WTC11 (cell line): ENCODE measurements at regions not wholly inside any gene's neighbourhood (a gene's known extent, or its start where the extent isn't known, plus 50 kb on each side); places are given as distances from the start of the nearest gene placed in this dataset.

Experiments
- ATAC-seq: fragments of 200-7000 bp; cut with Tn5 transposase; 2 replicates; pipeline ENCODE4 v1.10.0; 2021; ENCODE audit warnings: mild to moderate bottlenecking, moderate library complexity
- CTCF ChIA-PET: fragments of 300-600 bp; sonication (Branson Sonifier 250); formaldehyde crosslinking; loops from one replicate; lab custom pipeline; 2021; ENCODE audit warnings: antibody characterized with exemption; lab: Charles Lee
- POLR2A ChIA-PET: fragments of 350-600 bp; sonication (Branson Sonifier 250); formaldehyde crosslinking; loops from one replicate; lab custom pipeline; 2021; ENCODE audit warnings: antibody characterized with exemption; lab: Charles Lee
- DNase-seq: peaks from one replicate; pipeline ENCODE4 v3.0.0; 2021; ENCODE audit warnings: low spot score
- H3K27ac Mint-ChIP-seq: 2 replicates; pipeline ENCODE4 v1.8.0; 2021; ENCODE audit warnings: mixed read lengths
- H3K27me3 Mint-ChIP-seq: 2 replicates; pipeline ENCODE4 v1.8.0; 2021; ENCODE audit warnings: low read depth, mild to moderate bottlenecking, moderate library complexity, mixed read lengths
- H3K36me3 Mint-ChIP-seq: 2 replicates; pipeline ENCODE4 v1.8.0; 2021; ENCODE audit warnings: mixed read lengths
- H3K4me1 Mint-ChIP-seq: 2 replicates; pipeline ENCODE4 v1.8.0; 2022; ENCODE audit warnings: mixed read lengths
- H3K4me3 Mint-ChIP-seq: 2 replicates; pipeline ENCODE4 v1.8.0; 2021; ENCODE audit warnings: mild to moderate bottlenecking, moderate library complexity, mixed read lengths
- H3K9me3 Mint-ChIP-seq: 2 replicates; pipeline ENCODE4 v1.8.0; 2021; ENCODE audit warnings: mixed read lengths
- CREM ChIP-seq: sonication (generic); formaldehyde crosslinking; IDR thresholded peaks from 2 replicates; pipeline ENCODE4 v1.8.1; 2022; ENCODE audit warnings: mild to moderate bottlenecking, missing genetic modification reagents, moderate library complexity
- ELF4 ChIP-seq: sonication (generic); formaldehyde crosslinking; IDR thresholded peaks from 2 replicates; pipeline ENCODE4 v1.8.1; 2022; ENCODE audit warnings: low read depth, mild to moderate bottlenecking, moderate library complexity, missing genetic modification reagents
- NR2C2 ChIP-seq: sonication (generic); formaldehyde crosslinking; IDR thresholded peaks from 2 replicates; pipeline ENCODE4 v1.8.0; 2022; ENCODE audit warnings: mild to moderate bottlenecking, missing genetic modification reagents
- OVOL2 ChIP-seq: fragments of 250-450 bp; sonication (Bioruptor Pico); IDR thresholded peaks from 2 replicates; pipeline ENCODE4 v1.9.0; 2021; ENCODE audit warnings: mild to moderate bottlenecking, borderline replicate concordance
- RORB ChIP-seq: fragments of 250-450 bp; sonication (Bioruptor Pico); IDR thresholded peaks from 2 replicates; pipeline ENCODE4 v1.9.0; 2021; ENCODE audit warnings: mild to moderate bottlenecking
- SOX15 ChIP-seq: fragments of 250-450 bp; sonication (Bioruptor Pico); IDR thresholded peaks from 2 replicates; pipeline ENCODE4 v1.9.0; 2021; ENCODE audit warnings: mild to moderate bottlenecking
- ZNF219 ChIP-seq: sonication (generic); formaldehyde crosslinking; IDR thresholded peaks from 2 replicates; pipeline ENCODE4 v1.8.0; 2023; ENCODE audit warnings: missing genetic modification reagents, mild to moderate bottlenecking, borderline replicate concordance
- ZNF232 ChIP-seq: sonication (generic); formaldehyde crosslinking; IDR thresholded peaks from 2 replicates; pipeline ENCODE4 v1.8.0; 2022; ENCODE audit warnings: mild to moderate bottlenecking, missing genetic modification reagents
- ZNF263 ChIP-seq: sonication (generic); formaldehyde crosslinking; IDR thresholded peaks from 2 replicates; pipeline ENCODE4 v1.8.1; 2022; ENCODE audit warnings: low read depth, mild to moderate bottlenecking, moderate library complexity, missing genetic modification reagents
- TF ChIP-seq, protein P1 (sequence below): fragments of 250-450 bp; sonication (Bioruptor Pico); IDR thresholded peaks from 2 replicates; pipeline ENCODE4 v2.1.2; 2022; ENCODE audit warnings: mild to moderate bottlenecking, moderate library complexity
- TF ChIP-seq, protein P2 (sequence below): sonication (generic); formaldehyde crosslinking; IDR thresholded peaks from 2 replicates; pipeline ENCODE4 v1.8.1; 2023; ENCODE audit warnings: mild to moderate bottlenecking, missing genetic modification reagents, moderate library complexity
- TF ChIP-seq, protein P3 (sequence below): sonication (generic); formaldehyde crosslinking; IDR thresholded peaks from 2 replicates; pipeline ENCODE4 v1.8.1; 2023; ENCODE audit warnings: mild to moderate bottlenecking, missing genetic modification reagents, moderate library complexity
- TF ChIP-seq, protein P4 (sequence below): sonication (generic); formaldehyde crosslinking; IDR thresholded peaks from 2 replicates; pipeline ENCODE4 v1.8.1; 2022; ENCODE audit warnings: mild to moderate bottlenecking, missing genetic modification reagents, moderate library complexity, borderline replicate concordance
- TF ChIP-seq, protein P5 (sequence below): sonication (generic); formaldehyde crosslinking; IDR thresholded peaks from 2 replicates; pipeline ENCODE4 v1.8.1; 2022; ENCODE audit warnings: mild to moderate bottlenecking, moderate library complexity, missing genetic modification reagents
- TF ChIP-seq, protein P6 (sequence below): fragments of 200-600 bp; IDR thresholded peaks from 2 replicates; pipeline ENCODE4 v1.8.0; 2022; ENCODE audit warnings: antibody characterized with exemption
- TF ChIP-seq, protein P7 (sequence below): sonication (generic); formaldehyde crosslinking; IDR thresholded peaks from 2 replicates; pipeline ENCODE4 v1.8.0; 2022; ENCODE audit warnings: mild to moderate bottlenecking, missing genetic modification reagents
- TF ChIP-seq, protein P8 (sequence below): sonication (generic); formaldehyde crosslinking; IDR thresholded peaks from 2 replicates; pipeline ENCODE4 v1.8.0; 2022; ENCODE audit warnings: missing genetic modification reagents
- TF ChIP-seq, protein P9 (sequence below): fragments of 250-450 bp; sonication (Bioruptor Pico); IDR thresholded peaks from 2 replicates; pipeline ENCODE4 v1.8.0; 2021; ENCODE audit warnings: mild to moderate bottlenecking
- TF ChIP-seq, protein P10 (sequence below): sonication (generic); formaldehyde crosslinking; IDR thresholded peaks from 2 replicates; pipeline ENCODE4 v1.8.0; 2023; ENCODE audit warnings: missing genetic modification reagents

DNA sequence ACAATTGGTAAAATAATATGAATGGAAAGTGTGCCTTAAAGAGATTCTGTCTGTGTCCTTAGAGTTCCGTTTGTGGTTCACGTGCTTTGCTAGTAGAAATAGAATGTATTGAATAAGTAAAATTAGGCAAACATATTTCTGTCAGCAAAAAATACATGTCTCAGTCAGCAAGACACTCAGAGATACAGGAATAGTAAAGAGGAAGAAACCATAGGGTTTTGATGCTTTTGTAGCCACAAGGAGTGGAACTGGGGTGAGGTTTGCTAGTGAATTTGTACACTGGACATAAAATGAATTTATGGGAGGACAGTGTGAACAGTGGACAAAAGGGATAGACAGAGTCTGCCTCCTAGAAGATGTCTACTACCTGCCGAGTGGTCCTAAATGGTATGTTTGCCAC lies 289.2 kb upstream of the NRP1 start:
- Mint-ChIP-seq H3K9me3 (peaks cover 12% of the 10 kb centered on the region), H3K4me1 (no peaks in the 10 kb centered on the region), H3K36me3 (no peaks in the 10 kb centered on the region), H3K27ac (no peak overlapping the region), H3K4me3 (no peak overlapping the region), H3K27me3 (no peaks in the 10 kb centered on the region)
- DNase-seq (no peak), ATAC-seq (no peak)
- ChIA-PET CTCF (no interaction called here), POLR2A (no interaction called here)
- no peak for TF ChIP-seq RORB (CRISPR knock-in tag)

DNA sequence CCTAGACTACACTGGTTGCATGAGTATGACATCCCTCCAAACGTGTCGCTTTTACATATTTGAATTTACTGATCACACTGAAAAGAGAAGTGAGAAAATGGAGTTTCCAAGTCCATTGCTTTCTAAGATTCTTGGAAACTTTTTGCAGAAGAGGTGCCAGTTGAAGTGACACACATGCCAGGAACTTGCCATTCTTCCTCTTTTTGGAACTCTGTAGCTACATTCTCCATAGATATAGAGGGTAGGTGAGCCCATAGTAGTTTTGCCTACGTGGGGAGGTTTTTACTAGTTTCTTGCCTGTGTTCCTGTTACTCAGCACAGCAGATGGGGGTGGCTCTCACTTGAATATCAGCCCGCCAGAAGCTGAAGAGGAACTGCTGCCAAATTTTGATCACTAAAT lies 286.6 kb upstream of the NRP1 start:
- Mint-ChIP-seq H3K27me3 (no peaks in the 10 kb centered on the region), H3K27ac (no peak overlapping the region), H3K4me1 (no peaks in the 10 kb centered on the region), H3K9me3 (peaks cover 12% of the 10 kb centered on the region), H3K4me3 (no peak overlapping the region), H3K36me3 (no peaks in the 10 kb centered on the region)
- DNase-seq (no peak), ATAC-seq (no peak)
- TF ChIP-seq, protein P1, sequence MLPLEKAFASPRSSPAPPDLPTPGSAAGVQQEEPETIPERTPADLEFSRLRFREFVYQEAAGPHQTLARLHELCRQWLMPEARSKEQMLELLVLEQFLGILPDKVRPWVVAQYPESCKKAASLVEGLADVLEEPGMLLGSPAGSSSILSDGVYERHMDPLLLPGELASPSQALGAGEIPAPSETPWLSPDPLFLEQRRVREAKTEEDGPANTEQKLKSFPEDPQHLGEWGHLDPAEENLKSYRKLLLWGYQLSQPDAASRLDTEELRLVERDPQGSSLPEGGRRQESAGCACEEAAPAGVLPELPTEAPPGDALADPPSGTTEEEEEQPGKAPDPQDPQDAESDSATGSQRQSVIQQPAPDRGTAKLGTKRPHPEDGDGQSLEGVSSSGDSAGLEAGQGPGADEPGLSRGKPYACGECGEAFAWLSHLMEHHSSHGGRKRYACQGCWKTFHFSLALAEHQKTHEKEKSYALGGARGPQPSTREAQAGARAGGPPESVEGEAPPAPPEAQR (CRISPR knock-in tag): no peak
- TF ChIP-seq ZNF263 (no peak), OVOL2 (CRISPR knock-in tag) (no peak), ELF4 (no peak), ZNF219 (CRISPR knock-in tag) (no peak), ZNF232 (no peak)
- TF ChIP-seq, protein P2, sequence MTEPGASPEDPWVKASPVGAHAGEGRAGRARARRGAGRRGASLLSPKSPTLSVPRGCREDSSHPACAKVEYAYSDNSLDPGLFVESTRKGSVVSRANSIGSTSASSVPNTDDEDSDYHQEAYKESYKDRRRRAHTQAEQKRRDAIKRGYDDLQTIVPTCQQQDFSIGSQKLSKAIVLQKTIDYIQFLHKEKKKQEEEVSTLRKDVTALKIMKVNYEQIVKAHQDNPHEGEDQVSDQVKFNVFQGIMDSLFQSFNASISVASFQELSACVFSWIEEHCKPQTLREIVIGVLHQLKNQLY (CRISPR knock-in tag): no peak
- TF ChIP-seq, protein P3, sequence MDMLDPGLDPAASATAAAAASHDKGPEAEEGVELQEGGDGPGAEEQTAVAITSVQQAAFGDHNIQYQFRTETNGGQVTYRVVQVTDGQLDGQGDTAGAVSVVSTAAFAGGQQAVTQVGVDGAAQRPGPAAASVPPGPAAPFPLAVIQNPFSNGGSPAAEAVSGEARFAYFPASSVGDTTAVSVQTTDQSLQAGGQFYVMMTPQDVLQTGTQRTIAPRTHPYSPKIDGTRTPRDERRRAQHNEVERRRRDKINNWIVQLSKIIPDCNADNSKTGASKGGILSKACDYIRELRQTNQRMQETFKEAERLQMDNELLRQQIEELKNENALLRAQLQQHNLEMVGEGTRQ (CRISPR knock-in tag): no peak
- TF ChIP-seq, protein P4, sequence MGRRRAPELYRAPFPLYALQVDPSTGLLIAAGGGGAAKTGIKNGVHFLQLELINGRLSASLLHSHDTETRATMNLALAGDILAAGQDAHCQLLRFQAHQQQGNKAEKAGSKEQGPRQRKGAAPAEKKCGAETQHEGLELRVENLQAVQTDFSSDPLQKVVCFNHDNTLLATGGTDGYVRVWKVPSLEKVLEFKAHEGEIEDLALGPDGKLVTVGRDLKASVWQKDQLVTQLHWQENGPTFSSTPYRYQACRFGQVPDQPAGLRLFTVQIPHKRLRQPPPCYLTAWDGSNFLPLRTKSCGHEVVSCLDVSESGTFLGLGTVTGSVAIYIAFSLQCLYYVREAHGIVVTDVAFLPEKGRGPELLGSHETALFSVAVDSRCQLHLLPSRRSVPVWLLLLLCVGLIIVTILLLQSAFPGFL (CRISPR knock-in tag): no peak
- TF ChIP-seq, protein P5, sequence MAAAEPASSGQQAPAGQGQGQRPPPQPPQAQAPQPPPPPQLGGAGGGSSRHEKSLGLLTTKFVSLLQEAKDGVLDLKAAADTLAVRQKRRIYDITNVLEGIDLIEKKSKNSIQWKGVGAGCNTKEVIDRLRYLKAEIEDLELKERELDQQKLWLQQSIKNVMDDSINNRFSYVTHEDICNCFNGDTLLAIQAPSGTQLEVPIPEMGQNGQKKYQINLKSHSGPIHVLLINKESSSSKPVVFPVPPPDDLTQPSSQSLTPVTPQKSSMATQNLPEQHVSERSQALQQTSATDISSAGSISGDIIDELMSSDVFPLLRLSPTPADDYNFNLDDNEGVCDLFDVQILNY (CRISPR knock-in tag): no peak
- TF ChIP-seq, protein P6, sequence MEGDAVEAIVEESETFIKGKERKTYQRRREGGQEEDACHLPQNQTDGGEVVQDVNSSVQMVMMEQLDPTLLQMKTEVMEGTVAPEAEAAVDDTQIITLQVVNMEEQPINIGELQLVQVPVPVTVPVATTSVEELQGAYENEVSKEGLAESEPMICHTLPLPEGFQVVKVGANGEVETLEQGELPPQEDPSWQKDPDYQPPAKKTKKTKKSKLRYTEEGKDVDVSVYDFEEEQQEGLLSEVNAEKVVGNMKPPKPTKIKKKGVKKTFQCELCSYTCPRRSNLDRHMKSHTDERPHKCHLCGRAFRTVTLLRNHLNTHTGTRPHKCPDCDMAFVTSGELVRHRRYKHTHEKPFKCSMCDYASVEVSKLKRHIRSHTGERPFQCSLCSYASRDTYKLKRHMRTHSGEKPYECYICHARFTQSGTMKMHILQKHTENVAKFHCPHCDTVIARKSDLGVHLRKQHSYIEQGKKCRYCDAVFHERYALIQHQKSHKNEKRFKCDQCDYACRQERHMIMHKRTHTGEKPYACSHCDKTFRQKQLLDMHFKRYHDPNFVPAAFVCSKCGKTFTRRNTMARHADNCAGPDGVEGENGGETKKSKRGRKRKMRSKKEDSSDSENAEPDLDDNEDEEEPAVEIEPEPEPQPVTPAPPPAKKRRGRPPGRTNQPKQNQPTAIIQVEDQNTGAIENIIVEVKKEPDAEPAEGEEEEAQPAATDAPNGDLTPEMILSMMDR: no peak
- TF ChIP-seq, protein P7, sequence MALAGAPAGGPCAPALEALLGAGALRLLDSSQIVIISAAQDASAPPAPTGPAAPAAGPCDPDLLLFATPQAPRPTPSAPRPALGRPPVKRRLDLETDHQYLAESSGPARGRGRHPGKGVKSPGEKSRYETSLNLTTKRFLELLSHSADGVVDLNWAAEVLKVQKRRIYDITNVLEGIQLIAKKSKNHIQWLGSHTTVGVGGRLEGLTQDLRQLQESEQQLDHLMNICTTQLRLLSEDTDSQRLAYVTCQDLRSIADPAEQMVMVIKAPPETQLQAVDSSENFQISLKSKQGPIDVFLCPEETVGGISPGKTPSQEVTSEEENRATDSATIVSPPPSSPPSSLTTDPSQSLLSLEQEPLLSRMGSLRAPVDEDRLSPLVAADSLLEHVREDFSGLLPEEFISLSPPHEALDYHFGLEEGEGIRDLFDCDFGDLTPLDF (CRISPR knock-in tag): no peak
- ChIA-PET POLR2A (no interaction called here), CTCF (no interaction called here)

DNA sequence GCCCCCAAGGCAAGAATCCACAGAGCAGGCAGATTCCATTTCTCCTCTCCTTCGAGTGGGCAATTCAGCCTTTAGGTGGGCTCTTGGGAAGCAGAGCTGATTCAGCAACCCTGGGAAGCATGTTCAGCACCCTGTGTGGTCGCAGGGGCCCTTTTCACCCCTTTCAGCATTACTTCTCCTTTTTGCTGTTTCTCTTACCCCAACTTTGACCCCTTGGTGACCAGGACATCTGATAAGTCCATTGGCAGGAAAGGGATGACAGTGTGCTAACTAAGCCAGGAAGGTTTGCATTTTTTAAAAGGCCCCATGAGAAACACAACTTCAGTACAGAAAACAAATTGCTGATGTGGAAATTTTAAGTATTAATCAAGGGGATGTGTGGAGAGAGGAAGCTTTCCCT lies 283.7 kb upstream of the NRP1 start:
- no peaks in the 10 kb centered on the region for H3K4me1 Mint-ChIP-seq
- no peak for ATAC-seq
- no peak for DNase-seq
- TF ChIP-seq, protein P8, sequence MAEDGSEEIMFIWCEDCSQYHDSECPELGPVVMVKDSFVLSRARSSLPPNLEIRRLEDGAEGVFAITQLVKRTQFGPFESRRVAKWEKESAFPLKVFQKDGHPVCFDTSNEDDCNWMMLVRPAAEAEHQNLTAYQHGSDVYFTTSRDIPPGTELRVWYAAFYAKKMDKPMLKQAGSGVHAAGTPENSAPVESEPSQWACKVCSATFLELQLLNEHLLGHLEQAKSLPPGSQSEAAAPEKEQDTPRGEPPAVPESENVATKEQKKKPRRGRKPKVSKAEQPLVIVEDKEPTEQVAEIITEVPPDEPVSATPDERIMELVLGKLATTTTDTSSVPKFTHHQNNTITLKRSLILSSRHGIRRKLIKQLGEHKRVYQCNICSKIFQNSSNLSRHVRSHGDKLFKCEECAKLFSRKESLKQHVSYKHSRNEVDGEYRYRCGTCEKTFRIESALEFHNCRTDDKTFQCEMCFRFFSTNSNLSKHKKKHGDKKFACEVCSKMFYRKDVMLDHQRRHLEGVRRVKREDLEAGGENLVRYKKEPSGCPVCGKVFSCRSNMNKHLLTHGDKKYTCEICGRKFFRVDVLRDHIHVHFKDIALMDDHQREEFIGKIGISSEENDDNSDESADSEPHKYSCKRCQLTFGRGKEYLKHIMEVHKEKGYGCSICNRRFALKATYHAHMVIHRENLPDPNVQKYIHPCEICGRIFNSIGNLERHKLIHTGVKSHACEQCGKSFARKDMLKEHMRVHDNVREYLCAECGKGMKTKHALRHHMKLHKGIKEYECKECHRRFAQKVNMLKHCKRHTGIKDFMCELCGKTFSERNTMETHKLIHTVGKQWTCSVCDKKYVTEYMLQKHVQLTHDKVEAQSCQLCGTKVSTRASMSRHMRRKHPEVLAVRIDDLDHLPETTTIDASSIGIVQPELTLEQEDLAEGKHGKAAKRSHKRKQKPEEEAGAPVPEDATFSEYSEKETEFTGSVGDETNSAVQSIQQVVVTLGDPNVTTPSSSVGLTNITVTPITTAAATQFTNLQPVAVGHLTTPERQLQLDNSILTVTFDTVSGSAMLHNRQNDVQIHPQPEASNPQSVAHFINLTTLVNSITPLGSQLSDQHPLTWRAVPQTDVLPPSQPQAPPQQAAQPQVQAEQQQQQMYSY: no peak
- no peak for TF ChIP-seq SOX15
- no peak for TF ChIP-seq OVOL2 (CRISPR knock-in tag)
- TF ChIP-seq, protein P9, sequence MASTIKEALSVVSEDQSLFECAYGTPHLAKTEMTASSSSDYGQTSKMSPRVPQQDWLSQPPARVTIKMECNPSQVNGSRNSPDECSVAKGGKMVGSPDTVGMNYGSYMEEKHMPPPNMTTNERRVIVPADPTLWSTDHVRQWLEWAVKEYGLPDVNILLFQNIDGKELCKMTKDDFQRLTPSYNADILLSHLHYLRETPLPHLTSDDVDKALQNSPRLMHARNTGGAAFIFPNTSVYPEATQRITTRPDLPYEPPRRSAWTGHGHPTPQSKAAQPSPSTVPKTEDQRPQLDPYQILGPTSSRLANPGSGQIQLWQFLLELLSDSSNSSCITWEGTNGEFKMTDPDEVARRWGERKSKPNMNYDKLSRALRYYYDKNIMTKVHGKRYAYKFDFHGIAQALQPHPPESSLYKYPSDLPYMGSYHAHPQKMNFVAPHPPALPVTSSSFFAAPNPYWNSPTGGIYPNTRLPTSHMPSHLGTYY (CRISPR knock-in tag): no peak
- TF ChIP-seq CREM (CRISPR knock-in tag): no peak
- TF ChIP-seq NR2C2: no peak
- TF ChIP-seq, protein P10, sequence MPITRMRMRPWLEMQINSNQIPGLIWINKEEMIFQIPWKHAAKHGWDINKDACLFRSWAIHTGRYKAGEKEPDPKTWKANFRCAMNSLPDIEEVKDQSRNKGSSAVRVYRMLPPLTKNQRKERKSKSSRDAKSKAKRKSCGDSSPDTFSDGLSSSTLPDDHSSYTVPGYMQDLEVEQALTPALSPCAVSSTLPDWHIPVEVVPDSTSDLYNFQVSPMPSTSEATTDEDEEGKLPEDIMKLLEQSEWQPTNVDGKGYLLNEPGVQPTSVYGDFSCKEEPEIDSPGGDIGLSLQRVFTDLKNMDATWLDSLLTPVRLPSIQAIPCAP (CRISPR knock-in tag): no peak

More for the DNA sequence above, 283.7 kb upstream of the NRP1 start:
- no peak overlapping the region for H3K27ac Mint-ChIP-seq
- H3K27me3 Mint-ChIP-seq: no peaks in the 10 kb centered on the region
- POLR2A ChIA-PET: no interaction called here
- CTCF ChIA-PET: no interaction called here
- H3K4me3 Mint-ChIP-seq: no peak overlapping the region
- peaks cover 17% of the 10 kb centered on the region for H3K9me3 Mint-ChIP-seq
- no peaks in the 10 kb centered on the region for H3K36me3 Mint-ChIP-seq
